ENCODE measurements at regions not wholly inside any gene's neighbourhood (a gene's known extent, or its start where the extent isn't known, plus 50 kb on each side); places are given as distances from the start of the nearest gene placed in this dataset.
"Not testable (repeated sequence)": the region's sequence is repeated elsewhere in the genome, so short reads cannot be mapped to it uniquely, and the experiment has no call there.

GRCh38 chr3:22401499-22401898 is 650.5 kb upstream of the ZNF385D start:
- DNase-seq, result no peak

DNA sequence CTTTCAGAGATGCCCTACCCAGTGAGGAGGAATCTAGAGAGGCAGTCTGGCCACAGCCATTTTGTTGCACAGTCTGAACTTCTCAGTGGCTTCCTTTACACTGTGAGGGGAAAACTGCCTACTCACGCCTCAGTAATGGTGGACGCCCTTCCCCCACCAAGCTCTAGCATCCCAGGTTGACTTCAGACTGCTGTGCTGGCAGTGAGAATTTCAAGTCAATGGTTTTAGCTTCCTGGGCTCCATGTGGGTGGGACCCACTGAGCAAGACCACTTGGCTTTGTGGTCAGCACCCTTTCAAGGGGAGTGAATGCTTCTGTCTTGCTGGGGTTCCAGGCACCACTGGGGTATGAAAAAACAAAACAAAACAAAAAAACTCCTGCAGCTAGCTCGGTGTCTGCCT is 663.2 kb upstream of the ZNF385D start:
- DNase-seq, result no peak

- DNase-seq, result not testable (repeated sequence)
These were observed 665.9 kb upstream of the ZNF385D start for GRCh38 chr3:22416838-22417446.

- no peak for DNase-seq
These were observed 668.3 kb upstream of the ZNF385D start for GRCh38 chr3:22419261-22419660.

- DNase-seq, result no peak
These were observed 670.6 kb upstream of the ZNF385D start for GRCh38 chr3:22421589-22421988.

- no peak for DNase-seq
These were observed 680.3 kb upstream of the ZNF385D start for GRCh38 chr3:22431334-22431733.

DNA sequence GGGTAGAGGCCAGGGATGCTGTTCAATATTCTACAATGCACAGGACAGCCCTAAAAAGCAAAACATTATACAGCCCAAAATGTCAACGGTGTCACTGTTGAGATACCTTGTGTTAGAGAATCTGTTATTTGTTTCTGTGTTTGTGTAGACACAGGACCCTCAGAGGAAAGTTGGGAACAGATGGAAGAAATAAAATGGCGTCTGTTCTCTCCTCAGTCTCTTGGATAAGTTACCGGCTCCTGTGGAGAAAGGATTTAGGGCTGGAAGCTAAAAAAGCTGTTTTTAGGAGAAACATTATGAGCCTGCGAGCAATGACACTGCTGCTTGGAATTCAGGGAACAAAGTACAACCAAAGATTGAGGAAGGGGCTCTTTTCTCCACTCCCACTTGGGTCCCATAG is 688.6 kb upstream of the ZNF385D start:
- DNase-seq, result no peak

GRCh38 chr3:22441711-22442110 is 690.7 kb upstream of the ZNF385D start:
- no peak for DNase-seq

GRCh38 chr3:22443571-22444233 is 692.7 kb upstream of the ZNF385D start:
- no peak for DNase-seq

DNA sequence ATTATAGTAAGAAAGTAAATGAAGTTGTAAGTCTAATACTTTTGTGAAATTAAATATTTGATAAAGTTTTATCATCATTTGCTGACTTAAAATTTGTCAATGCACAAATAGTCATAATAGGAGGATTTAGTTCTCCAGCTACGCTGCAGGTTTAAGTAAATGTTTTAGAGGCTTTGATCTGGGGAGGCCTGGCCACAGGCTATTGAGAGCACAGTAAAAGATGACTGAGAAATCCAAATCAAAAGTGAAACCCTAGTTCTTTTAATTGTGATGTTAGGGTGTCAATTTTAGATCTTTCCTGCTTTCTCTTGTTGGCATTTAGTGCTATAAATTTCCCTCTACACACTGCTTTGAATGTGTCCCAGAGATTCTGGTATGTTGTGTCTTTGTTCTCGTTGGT is 694.3 kb upstream of the ZNF385D start:
- DNase-seq, result not testable (repeated sequence)

GRCh38 chr3:22450786-22451400 is 699.9 kb upstream of the ZNF385D start:
- no peak for DNase-seq

GRCh38 chr3:22451501-22451900 is 700.5 kb upstream of the ZNF385D start:
- DNase-seq, result no peak

- DNase-seq, result no peak
These were observed 703.0 kb upstream of the ZNF385D start for GRCh38 chr3:22453906-22454535.

DNA sequence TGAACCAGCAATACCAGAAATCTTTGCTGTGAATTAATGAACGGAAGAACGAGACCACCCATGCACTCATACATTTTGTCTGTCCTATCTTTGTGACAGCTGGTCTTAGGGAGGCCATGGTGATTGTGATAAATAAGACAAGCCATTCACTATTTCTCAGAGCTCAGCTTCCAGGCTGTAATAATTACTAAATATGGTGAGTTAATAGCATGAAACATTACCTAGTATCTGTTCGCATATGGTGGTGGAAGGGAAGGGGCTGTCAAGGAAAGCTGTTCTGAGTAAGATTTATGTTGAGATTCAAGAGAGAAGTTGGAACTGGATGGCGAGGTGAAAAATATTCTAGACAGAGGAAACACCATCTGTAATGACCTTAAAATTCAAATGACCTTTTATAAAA is 719.0 kb upstream of the ZNF385D start:
- DNase-seq, result no peak

DNA sequence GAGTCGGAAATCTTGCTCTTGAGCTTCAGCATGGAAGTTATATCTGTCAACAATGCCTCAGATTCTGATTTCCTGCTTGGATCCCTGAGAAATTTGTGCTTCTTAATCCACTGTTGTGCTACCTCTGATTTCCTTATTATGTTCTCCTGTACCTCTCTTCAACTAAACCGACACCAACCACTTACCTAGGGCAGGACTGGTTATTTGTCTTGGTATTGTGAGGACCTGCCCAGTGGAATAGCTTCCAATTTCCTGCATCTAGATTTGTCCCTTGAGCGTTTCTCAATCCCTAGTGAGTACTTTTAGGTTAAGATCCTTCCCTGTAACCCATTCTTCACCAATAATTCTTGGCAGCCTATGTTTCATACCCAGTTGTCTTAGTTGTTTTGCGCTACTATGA is 720.5 kb upstream of the ZNF385D start:
- no peak for DNase-seq

GRCh38 chr3:22474706-22475445 is 723.9 kb upstream of the ZNF385D start:
- DNase-seq, result no peak

DNA sequence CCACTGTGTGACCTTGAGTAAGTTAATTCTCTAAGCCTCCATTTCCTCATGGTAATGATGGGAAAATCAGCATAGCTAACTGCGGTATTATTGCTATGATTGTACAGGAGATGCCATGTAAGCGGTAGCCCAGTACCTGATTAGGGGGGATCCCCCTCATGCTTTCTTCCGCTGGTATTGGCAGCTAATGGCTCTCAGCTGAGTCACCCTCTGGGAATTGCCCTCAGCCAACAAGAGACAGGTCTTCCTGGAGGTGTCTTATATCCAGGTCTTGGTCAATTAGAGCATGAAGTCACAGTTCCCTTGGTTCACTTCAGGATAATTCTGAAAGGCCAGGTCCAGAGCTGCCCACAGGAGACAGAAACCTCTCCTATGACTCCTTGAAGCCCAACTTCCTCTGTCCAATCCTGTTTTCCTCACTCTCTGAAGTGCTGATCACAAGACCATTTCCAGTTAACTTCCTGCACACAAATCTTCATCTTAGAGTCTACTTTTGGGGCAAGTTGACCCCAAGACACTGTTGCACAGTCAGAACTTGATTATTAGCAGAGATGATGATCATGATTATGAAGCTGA is 724.7 kb upstream of the ZNF385D start:
- DNase-seq, result no peak

DNA sequence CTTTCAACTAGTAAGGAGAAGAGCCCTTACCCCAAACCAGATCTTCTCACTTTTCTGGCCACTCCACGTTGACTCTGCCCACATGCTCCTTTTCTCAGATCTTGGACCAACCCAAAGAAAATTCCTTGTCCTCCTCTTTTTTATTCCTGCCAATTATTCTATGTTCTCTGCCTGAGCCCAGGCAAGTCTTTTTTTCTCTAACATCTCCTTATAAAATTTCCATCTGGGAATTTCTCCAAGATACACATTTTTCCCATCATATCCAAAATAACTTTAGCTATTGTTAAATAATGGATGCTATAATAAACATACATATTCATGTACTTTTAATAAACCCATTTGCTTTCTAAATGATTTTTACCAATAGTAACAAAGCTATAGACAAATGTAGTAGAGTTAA is 726.0 kb upstream of the ZNF385D start:
- no peak for DNase-seq

GRCh38 chr3:22485954-22486353 is 717.2 kb upstream of the UBE2E2 start:
- DNase-seq, result no peak

GRCh38 chr3:22490747-22491146 is 712.4 kb upstream of the UBE2E2 start:
- DNase-seq, result no peak

- DNase-seq, result no peak
These were observed 711.8 kb upstream of the UBE2E2 start for GRCh38 chr3:22491344-22491743.

GRCh38 chr3:22492342-22492741 is 710.8 kb upstream of the UBE2E2 start:
- no peak for DNase-seq

- DNase-seq, result no peak
These were observed 707.9 kb upstream of the UBE2E2 start for GRCh38 chr3:22495241-22495640.

All from NCI-H1436 treated with DMSO at 0.1 percent for 48 hours (cell line).